ENCODE measurements at regions not wholly inside any gene's neighbourhood (a gene's known extent, or its start where the extent isn't known, plus 50 kb on each side); places are given as distances from the start of the nearest gene placed in this dataset.

DNA sequence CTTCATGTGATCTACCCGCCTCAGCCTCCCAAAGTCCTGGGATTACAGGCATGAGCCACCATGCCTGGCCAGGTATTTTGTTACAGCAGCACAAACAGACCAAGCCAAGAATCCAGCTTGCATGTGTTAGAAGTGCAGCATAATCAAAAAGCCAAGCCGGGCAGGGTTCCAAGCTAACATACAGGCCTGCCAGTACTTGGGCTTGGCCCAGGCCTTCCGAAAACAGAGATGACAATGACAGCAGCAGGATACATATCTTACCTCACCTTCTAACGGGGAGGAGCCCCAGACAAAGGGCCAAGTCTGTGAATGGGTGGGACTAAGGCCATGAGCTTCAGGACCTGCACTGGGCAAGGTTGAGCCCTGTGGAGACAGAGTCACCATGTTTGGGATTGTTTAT is 91.4 kb upstream of the ZNF462 start:
- H3K4me3 ChIP-seq, result no peak overlapping the region
- H3K9me3 ChIP-seq, result no peaks in the 10 kb centered on the region
- no peaks in the 10 kb centered on the region for H3K27me3 ChIP-seq
- no peak overlapping the region for H3K27ac ChIP-seq
- intact Hi-C loops (cut with DNase I), result no loop called here
- TF ChIP-seq POLR2A (IDR thresholded peaks at IDR 0.05) (no peak), CTCF (IDR thresholded peaks at IDR 0.05) (no peak)
- H3K36me3 ChIP-seq (replicated peaks in 1 of 2; ENCODE audit: insufficient read depth in 1 of 2, low read depth in 2 of 2), result no peaks in the 10 kb centered on the region
- DNase-seq, result peak in 3 of 4 donors; percentile 24 to 46 (median 26)
- ATAC-seq, result peak; percentile 24
- H3K4me1 ChIP-seq, result no peaks in the 10 kb centered on the region
- WGBS, 2 donors, result 56 to 73% methylated on average over 3 to 4 of the region's 4 CpGs

DNA sequence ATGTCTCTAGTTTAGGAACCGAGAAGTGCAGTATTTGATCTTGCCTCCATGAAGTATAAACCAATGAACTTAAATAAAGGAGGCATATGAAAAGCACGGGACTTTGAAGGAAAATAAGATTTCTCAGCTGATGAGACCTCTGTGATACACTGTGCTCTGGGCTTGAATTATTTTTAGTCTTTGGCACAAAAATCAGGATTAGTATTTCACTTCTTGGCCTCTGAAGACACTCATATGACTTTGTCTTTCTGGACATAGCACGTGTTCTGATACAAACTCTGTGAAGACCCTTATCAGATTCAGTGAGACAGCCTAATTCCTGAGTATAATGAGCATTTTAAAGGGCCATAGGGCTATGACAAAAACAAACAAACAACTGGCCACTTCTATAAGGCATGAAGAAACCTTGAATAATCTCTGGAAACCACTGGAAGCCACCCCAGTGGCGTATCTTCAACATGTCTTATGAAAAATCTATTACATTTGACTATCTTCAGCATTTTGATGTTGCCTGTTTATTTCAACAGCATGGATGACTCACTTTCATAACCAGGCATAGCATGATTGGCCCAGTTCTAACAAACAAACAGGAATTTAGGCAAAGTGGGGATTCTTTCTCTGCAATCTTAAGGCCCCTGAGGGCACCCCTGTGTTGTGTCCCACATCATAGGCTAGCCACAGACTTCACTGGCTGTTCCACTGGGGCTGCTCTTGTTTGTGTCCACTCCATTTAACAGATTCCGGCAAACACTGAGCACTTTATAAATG is 90.3 kb upstream of the ZNF462 start:
- ATAC-seq, result no peak
- Histone ChIP-seq H3K27ac (no peak overlapping the region), H3K27me3 (no peaks in the 10 kb centered on the region), H3K9me3 (no peaks in the 10 kb centered on the region), H3K4me1 (no peaks in the 10 kb centered on the region), H3K36me3 (replicated peaks in 1 of 2; ENCODE audit: insufficient read depth in 1 of 2, low read depth in 2 of 2) (no peaks in the 10 kb centered on the region), H3K4me3 (no peak overlapping the region)
- WGBS, 2 donors, result 81 to 88% methylated on average over 5 of the region's 5 CpGs
- DNase-seq, result no peak
- TF ChIP-seq CTCF (IDR thresholded peaks at IDR 0.05), result no peak
- no peak for TF ChIP-seq POLR2A (IDR thresholded peaks at IDR 0.05)
- intact Hi-C loops (cut with DNase I), result no loop called here

GRCh38 chr9:106773750-106774149 is 89.2 kb upstream of the ZNF462 start:
- Histone ChIP-seq H3K27me3 (no peaks in the 10 kb centered on the region), H3K27ac (no peak overlapping the region), H3K9me3 (no peaks in the 10 kb centered on the region), H3K4me3 (no peak overlapping the region), H3K4me1 (no peaks in the 10 kb centered on the region), H3K36me3 (replicated peaks in 1 of 2; ENCODE audit: insufficient read depth in 1 of 2, low read depth in 2 of 2) (no peaks in the 10 kb centered on the region)
- ATAC-seq (no peak), DNase-seq (no peak)
- WGBS, 2 donors, result 68 to 72% methylated on average over 7 of the region's 7 CpGs
- no peak for TF ChIP-seq CTCF (IDR thresholded peaks at IDR 0.05)
- no peak for TF ChIP-seq POLR2A (IDR thresholded peaks at IDR 0.05)
- intact Hi-C loops (cut with DNase I), result no loop called here

GRCh38 chr9:106775960-106776359 is 87.0 kb upstream of the ZNF462 start:
- DNase-seq (no peak), ATAC-seq (no peak)
- Histone ChIP-seq H3K27me3 (no peaks in the 10 kb centered on the region), H3K36me3 (replicated peaks in 1 of 2; ENCODE audit: insufficient read depth in 1 of 2, low read depth in 2 of 2) (no peaks in the 10 kb centered on the region), H3K4me1 (no peaks in the 10 kb centered on the region), H3K27ac (no peak overlapping the region), H3K9me3 (no peaks in the 10 kb centered on the region), H3K4me3 (no peak overlapping the region)
- WGBS, 2 donors, result 74 to 81% methylated on average over 3 of the region's 3 CpGs
- TF ChIP-seq CTCF (IDR thresholded peaks at IDR 0.05), result no peak
- no peak for TF ChIP-seq POLR2A (IDR thresholded peaks at IDR 0.05)
- intact Hi-C loops (cut with DNase I), result no loop called here

- no peak for ATAC-seq
- TF ChIP-seq POLR2A (IDR thresholded peaks at IDR 0.05) (no peak), CTCF (IDR thresholded peaks at IDR 0.05) (no peak)
These were observed 83.2 kb upstream of the ZNF462 start for GRCh38 chr9:106779796-106780195.

More at GRCh38 chr9:106779796-106780195, 83.2 kb upstream of the ZNF462 start:
- no peaks in the 10 kb centered on the region for H3K36me3 ChIP-seq (replicated peaks in 1 of 2; ENCODE audit: insufficient read depth in 1 of 2, low read depth in 2 of 2)
- H3K27me3 ChIP-seq, result no peaks in the 10 kb centered on the region
- intact Hi-C loops (cut with DNase I), result no loop called here
- no peak for DNase-seq
- no peak overlapping the region for H3K27ac ChIP-seq
- H3K9me3 ChIP-seq, result no peaks in the 10 kb centered on the region
- no peak overlapping the region for H3K4me3 ChIP-seq
- H3K4me1 ChIP-seq, result no peaks in the 10 kb centered on the region
